HepG2 (cell line): ENCODE measurements at regions not wholly inside any gene's neighbourhood (a gene's known extent, or its start where the extent isn't known, plus 50 kb on each side); places are given as distances from the start of the nearest gene placed in this dataset.

ENCODE experiments used
- EHMT2 ChIP-seq: fragments of 200-600 bp; sonication (generic); IDR thresholded peaks from 2 replicates; pipeline ENCODE4 v1.7.0; 2017; ENCODE audit warnings: antibody characterized with exemption, low read depth, low read length, borderline replicate concordance
- JUND ChIP-seq: sonication (generic); formaldehyde crosslinking; IDR thresholded peaks from 2 replicates; pipeline ENCODE4 v1.8.0; 2022; ENCODE audit warnings: mild to moderate bottlenecking, missing genetic modification reagents
- NFE2 ChIP-seq: sonication (generic); formaldehyde crosslinking; IDR thresholded peaks from 2 replicates; pipeline ENCODE4 v1.4.0; 2020; ENCODE audit warnings: missing genetic modification reagents
- PRPF4 ChIP-seq: fragments of 200-400 bp; formaldehyde crosslinking; IDR thresholded peaks from 2 replicates; pipeline ENCODE4 v1.6.1; 2016; ENCODE audit warnings: low read length, low read depth; ENCODE audit not compliant: poor library complexity, severe bottlenecking
- PTBP1 ChIP-seq: fragments of 200-400 bp; formaldehyde crosslinking; IDR thresholded peaks from 2 replicates; pipeline ENCODE4 v1.6.1; 2018; ENCODE audit warnings: low read length, low read depth; ENCODE audit not compliant: poor library complexity, severe bottlenecking
- RBFOX2 ChIP-seq: fragments of 200-400 bp; formaldehyde crosslinking; IDR thresholded peaks from 2 replicates; pipeline ENCODE4 v1.6.1; 2017; ENCODE audit warnings: low read depth, mild to moderate bottlenecking, low read length
- RERE ChIP-seq: IDR thresholded peaks from 2 replicates; pipeline ENCODE4 v1.6.1; 2016; ENCODE audit warnings: low read depth, missing genetic modification reagents, missing compliant biosample characterization
- RNF2 ChIP-seq: fragments of 450-650 bp; conservative IDR thresholded peaks from 2 replicates; pipeline ENCODE4 v1.6.1; 2016; ENCODE audit warnings: low read depth
- SPEN ChIP-seq: sonication (generic); formaldehyde crosslinking; IDR thresholded peaks from 2 replicates; pipeline ENCODE4 v1.5.1; 2020; ENCODE audit warnings: low read depth, mild to moderate bottlenecking, missing genetic modification reagents
- SRSF1 ChIP-seq: fragments of 200-400 bp; formaldehyde crosslinking; optimal IDR thresholded peaks from 2 replicates; pipeline ENCODE3; 2017; ENCODE audit warnings: mild to moderate bottlenecking, low read depth, low read length, moderate library complexity
- SRSF4 ChIP-seq: fragments of 200-400 bp; formaldehyde crosslinking; IDR thresholded peaks from one replicate; pipeline ENCODE4 v1.6.1; 2018; ENCODE audit warnings: mild to moderate bottlenecking, low read depth, low read length, moderate library complexity; ENCODE audit not compliant: poor library complexity, severe bottlenecking
- SUZ12 ChIP-seq: fragments of 150-350 bp; IDR thresholded peaks from 2 replicates; pipeline ENCODE4 v1.6.1; 2014; ENCODE audit warnings: low read depth, low read length
- ZFP90 ChIP-seq: sonication (generic); formaldehyde crosslinking; IDR thresholded peaks from 2 replicates; pipeline ENCODE4 v1.8.0; 2022; ENCODE audit warnings: missing genetic modification reagents, mild to moderate bottlenecking, inconsistent platforms, borderline replicate concordance
- ZNF441 ChIP-seq: sonication (generic); formaldehyde crosslinking; IDR thresholded peaks from 2 replicates; pipeline ENCODE4 v1.7.0; 2021; ENCODE audit warnings: missing genetic modification reagents, borderline replicate concordance
- TF ChIP-seq, protein P1 (sequence below): sonication (generic); formaldehyde crosslinking; IDR thresholded peaks from 2 replicates; pipeline ENCODE4 v1.4.0; 2020; ENCODE audit warnings: mild to moderate bottlenecking, low read depth, missing genetic modification reagents
- TF ChIP-seq, protein P2 (sequence below): sonication (generic); formaldehyde crosslinking; IDR thresholded peaks from 2 replicates; pipeline ENCODE4 v1.4.0; 2020; ENCODE audit warnings: missing genetic modification reagents
- TF ChIP-seq, protein P3 (sequence below): sonication (generic); formaldehyde crosslinking; IDR thresholded peaks from 2 replicates; pipeline ENCODE4 v1.8.0; 2022; ENCODE audit warnings: mild to moderate bottlenecking, missing genetic modification reagents, moderate library complexity
- TF ChIP-seq, protein P4 (sequence below): sonication (generic); formaldehyde crosslinking; IDR thresholded peaks from 2 replicates; pipeline ENCODE4 v1.4.0; 2020; ENCODE audit warnings: low read depth, mild to moderate bottlenecking, missing genetic modification reagents
- TF ChIP-seq, protein P5 (sequence below): sonication (generic); formaldehyde crosslinking; IDR thresholded peaks from 2 replicates; pipeline ENCODE4 v1.4.0; 2020; ENCODE audit warnings: low read depth, mild to moderate bottlenecking, missing genetic modification reagents

DNA sequence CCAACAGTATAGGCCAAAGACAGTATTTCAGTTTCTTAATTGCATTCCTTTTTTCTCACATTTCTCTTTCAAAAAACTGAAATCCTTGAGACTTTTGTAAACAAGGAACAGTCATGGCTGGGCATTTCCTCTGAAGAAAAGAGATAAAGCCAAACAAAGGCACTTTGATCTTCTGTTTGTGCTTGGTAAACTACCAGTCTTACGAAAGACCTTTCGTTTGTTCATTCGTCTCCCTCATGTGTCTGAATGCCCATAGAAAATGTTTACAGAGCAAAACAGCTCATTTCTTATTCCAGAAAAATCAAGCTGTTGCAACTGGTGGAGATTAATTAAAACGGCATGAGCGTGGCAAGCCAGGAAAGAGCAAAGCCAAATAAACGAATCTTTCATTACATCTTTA is 178.0 kb downstream of the GASK1B start (continued):
- TF ChIP-seq, protein P1, sequence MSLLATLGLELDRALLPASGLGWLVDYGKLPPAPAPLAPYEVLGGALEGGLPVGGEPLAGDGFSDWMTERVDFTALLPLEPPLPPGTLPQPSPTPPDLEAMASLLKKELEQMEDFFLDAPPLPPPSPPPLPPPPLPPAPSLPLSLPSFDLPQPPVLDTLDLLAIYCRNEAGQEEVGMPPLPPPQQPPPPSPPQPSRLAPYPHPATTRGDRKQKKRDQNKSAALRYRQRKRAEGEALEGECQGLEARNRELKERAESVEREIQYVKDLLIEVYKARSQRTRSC, result no peak
- no peak for TF ChIP-seq SUZ12
- no peak for TF ChIP-seq ZNF441 (CRISPR knock-in tag)
- no peak for TF ChIP-seq RNF2
- TF ChIP-seq RBFOX2, result no peak
- TF ChIP-seq ZFP90 (CRISPR knock-in tag), result no peak
- TF ChIP-seq, protein P2, sequence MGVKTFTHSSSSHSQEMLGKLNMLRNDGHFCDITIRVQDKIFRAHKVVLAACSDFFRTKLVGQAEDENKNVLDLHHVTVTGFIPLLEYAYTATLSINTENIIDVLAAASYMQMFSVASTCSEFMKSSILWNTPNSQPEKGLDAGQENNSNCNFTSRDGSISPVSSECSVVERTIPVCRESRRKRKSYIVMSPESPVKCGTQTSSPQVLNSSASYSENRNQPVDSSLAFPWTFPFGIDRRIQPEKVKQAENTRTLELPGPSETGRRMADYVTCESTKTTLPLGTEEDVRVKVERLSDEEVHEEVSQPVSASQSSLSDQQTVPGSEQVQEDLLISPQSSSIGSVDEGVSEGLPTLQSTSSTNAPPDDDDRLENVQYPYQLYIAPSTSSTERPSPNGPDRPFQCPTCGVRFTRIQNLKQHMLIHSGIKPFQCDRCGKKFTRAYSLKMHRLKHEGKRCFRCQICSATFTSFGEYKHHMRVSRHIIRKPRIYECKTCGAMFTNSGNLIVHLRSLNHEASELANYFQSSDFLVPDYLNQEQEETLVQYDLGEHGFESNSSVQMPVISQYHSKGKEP (CRISPR knock-in tag), result 0 out of 2 replicates have a peak, but pooled peaks have one; percentile 35
- TF ChIP-seq RERE (CRISPR knock-in tag), result peak; percentile 99
- TF ChIP-seq PTBP1, result no peak
- TF ChIP-seq, protein P3, sequence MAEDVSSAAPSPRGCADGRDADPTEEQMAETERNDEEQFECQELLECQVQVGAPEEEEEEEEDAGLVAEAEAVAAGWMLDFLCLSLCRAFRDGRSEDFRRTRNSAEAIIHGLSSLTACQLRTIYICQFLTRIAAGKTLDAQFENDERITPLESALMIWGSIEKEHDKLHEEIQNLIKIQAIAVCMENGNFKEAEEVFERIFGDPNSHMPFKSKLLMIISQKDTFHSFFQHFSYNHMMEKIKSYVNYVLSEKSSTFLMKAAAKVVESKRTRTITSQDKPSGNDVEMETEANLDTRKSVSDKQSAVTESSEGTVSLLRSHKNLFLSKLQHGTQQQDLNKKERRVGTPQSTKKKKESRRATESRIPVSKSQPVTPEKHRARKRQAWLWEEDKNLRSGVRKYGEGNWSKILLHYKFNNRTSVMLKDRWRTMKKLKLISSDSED (CRISPR knock-in tag), result no peak
- peak; percentile 19; the same call in 1 of the 2 replicates for TF ChIP-seq EHMT2
- no peak for TF ChIP-seq SPEN (CRISPR knock-in tag)
- 0 out of 2 replicates have a peak, but pooled peaks have one; percentile 39 for TF ChIP-seq JUND (CRISPR knock-in tag)
- TF ChIP-seq PRPF4, result no peak
- TF ChIP-seq, protein P4, sequence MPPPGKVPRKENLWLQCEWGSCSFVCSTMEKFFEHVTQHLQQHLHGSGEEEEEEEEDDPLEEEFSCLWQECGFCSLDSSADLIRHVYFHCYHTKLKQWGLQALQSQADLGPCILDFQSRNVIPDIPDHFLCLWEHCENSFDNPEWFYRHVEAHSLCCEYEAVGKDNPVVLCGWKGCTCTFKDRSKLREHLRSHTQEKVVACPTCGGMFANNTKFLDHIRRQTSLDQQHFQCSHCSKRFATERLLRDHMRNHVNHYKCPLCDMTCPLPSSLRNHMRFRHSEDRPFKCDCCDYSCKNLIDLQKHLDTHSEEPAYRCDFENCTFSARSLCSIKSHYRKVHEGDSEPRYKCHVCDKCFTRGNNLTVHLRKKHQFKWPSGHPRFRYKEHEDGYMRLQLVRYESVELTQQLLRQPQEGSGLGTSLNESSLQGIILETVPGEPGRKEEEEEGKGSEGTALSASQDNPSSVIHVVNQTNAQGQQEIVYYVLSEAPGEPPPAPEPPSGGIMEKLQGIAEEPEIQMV (CRISPR knock-in tag), result no peak
- no peak for TF ChIP-seq SRSF1
- no peak for TF ChIP-seq NFE2 (CRISPR knock-in tag)
- no peak for TF ChIP-seq SRSF4
- TF ChIP-seq, protein P5, sequence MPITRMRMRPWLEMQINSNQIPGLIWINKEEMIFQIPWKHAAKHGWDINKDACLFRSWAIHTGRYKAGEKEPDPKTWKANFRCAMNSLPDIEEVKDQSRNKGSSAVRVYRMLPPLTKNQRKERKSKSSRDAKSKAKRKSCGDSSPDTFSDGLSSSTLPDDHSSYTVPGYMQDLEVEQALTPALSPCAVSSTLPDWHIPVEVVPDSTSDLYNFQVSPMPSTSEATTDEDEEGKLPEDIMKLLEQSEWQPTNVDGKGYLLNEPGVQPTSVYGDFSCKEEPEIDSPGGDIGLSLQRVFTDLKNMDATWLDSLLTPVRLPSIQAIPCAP (CRISPR knock-in tag), result no peak
